ENCODE measurements at regions not wholly inside any gene's neighbourhood (a gene's known extent, or its start where the extent isn't known, plus 50 kb on each side); places are given as distances from the start of the nearest gene placed in this dataset.

GRCh38 chr2:12167525-12168317 lies 421.3 kb downstream of the LPIN1 start:
- TF ChIP-seq CTCF (IDR thresholded peaks at IDR 0.05), result no peak
- no peak for TF ChIP-seq POLR2AphosphoS5 (IDR thresholded peaks at IDR 0.05)
- TF ChIP-seq EP300 (IDR thresholded peaks at IDR 0.05), result no peak
- TF ChIP-seq POLR2A (IDR thresholded peaks at IDR 0.05), result no peak
